ENCODE measurements at regions not wholly inside any gene's neighbourhood (a gene's known extent, or its start where the extent isn't known, plus 50 kb on each side); places are given as distances from the start of the nearest gene placed in this dataset.
A peak's percentile ranks its signal among the peaks of the same experiment; 100 is the strongest.

DNA sequence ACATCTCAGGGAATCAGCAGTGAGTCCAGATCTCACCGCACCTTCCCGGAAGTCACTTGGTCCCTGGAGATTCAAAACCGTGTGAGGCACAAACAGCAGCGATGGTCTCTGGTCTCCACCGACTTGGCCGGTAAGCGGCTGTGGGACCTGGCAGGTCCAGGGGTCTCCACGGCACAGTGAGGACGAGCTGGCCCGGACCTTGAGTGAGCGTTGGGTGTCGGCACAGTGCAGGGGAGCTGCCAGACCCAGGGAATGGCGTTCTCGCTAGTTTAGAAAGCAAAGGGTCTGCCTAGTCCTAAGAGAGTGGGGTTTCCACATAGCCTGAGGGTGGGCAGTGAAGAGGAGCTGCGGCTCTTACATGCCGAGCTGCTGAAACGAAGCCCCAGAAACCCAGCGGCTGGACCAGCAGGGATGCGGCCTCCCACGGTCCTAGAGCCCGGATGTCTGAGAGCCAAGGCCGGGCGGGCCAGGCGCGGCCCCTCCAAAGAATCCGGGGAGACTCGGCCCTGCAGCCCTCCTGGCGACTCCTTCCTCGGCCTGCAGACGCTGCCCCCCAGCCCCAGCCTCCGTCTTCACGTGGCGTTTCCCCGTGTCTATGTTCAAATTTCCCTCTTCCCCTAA is 185.0 kb downstream of the ERMARD start:
- no peak for DNase-seq

GRCh38 chr6:169935861-169936260 is 184.4 kb downstream of the ERMARD start:
- DNase-seq: no peak

DNA sequence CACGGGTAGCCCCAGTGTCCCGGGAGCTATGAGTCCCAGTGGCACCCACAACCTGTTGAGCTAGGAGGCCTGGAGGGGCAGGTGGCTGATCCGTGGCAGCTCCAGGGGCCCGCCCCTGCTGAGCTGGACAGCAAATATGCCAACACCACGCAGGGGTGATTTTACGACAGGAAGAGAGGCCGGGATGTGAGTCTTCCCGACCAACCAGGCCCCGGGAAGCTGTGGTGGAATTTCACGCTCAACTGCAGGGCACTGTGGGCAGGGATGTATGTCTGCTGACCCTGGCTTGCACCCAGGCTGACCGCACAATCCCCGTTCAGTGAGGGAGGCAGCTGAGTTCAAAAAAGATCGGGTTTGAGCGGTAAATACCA is 183.9 kb downstream of the ERMARD start:
- DNase-seq: no peak

DNA sequence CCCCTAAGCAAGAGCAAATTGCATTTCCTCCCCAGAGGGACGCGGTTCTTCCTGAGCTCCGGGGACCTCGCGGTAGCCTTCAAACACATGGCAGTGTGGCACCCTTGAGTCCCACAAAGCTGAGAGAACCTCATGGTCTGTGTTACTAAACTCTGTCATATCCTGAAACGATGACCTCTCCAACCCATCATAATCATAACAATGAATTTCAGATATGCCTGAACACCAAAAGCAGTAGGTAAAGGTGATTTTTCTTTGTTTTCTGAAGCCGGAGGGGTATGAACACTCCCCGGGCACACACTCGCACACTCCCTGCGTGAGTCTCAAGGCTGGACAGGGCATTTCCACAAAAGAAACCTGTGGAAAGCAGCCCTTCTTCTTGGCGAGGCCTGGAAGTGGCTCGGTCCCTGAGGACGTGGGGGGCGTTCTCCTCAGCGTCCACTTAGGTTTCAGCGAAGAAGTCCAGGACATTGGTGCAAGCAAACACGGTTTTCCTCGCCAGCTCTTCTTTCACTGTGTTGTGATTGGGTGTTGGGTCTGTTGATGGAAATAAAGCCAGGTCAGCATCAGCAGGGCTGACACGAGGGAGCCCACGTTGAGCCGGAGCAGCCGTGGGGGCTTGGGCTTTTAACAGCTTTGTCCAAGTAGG is 183.4 kb downstream of the ERMARD start:
- no peak for DNase-seq

- no peak for DNase-seq
These were observed 182.6 kb downstream of the ERMARD start for GRCh38 chr6:169933839-169934698.

DNA sequence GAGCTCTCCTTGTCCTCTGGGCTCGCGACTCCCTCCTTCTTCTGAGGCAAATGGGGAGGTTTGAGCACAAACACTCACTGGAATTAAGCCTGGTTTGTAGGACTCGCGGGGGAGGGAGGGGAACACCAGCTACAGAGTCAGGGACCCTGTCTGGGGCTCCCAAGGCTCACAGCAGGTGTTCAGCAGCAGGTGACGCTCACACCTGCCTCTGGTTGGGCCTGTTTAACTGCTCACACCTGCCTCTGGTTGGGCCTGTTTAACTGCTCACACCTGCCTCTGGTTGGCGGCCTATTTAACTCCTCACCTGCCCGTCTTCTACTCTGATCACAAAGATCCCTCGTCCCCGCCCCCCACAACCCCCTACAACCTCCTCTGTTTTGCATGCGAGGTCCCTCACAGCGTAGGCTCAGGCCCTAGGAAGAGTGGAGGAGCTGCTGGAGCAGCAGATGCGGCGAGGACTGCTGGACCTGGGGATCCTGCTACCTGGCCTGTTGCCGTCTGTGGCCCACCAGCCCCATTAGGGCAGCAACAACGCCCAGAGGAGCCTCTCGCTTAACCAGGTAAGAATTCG is 181.9 kb downstream of the ERMARD start:
- DNase-seq: peak; percentile 52

DNA sequence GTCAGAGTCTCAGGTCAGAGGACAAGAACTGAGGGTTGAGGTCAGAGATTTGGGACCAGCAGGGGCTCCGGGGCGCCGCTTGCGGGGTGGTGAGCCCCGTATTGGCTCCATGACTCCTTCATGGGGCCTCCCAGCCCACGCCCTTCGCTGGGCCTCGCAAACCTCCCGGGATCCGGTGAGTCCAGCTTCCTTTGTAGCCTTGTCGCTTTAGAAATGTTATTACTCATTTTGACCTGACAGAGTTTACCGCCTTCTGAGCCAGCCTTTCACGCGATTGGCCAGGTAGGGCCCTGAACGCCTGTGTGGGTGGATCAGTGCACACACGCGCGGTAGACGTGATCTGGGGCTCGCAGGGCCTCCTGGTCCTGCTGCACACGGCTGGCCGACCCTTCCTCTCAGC is 181.1 kb downstream of the ERMARD start:
- DNase-seq: no peak

DNA sequence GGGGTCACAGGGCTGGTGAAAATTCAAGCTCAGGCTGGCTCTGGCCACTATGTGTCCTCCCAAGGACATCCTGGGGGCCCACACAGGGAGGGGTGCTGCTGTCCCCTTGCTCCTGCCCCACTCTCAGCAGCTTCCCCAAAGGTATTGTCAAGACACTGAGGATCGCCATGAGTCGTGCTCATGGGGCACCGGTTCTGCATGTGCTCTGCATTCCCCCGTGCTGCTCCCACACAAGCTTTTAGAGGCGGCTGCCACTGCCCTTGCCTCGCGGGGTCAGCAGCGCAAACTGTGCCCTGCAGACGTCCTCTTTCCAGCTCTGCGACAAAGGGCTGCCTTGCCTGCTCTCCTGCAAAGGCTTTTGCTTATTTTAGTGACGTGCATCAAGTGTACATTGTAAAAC is 179.8 kb downstream of the ERMARD start:
- peak; percentile 81 for DNase-seq

DNA sequence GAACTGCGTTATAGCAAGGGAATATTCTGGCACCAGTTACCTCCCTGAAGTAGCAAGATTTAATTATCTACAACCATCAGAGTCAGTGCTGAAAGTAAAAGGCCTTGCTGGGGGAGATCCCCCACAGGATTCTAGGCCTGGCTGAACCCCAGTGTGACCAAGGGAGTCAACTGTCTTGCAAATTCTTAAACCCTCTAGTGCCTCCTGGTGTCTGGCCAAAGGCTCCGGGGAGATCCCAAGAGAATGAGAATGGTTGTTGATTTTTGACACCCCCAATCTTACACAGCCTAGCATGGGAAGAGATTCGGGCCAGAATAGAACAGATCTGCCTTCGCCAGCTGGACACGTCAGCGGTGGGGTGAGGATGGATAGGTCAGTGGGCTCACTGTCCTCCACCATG is 179.4 kb downstream of the ERMARD start:
- peak; percentile 43 for DNase-seq

DNA sequence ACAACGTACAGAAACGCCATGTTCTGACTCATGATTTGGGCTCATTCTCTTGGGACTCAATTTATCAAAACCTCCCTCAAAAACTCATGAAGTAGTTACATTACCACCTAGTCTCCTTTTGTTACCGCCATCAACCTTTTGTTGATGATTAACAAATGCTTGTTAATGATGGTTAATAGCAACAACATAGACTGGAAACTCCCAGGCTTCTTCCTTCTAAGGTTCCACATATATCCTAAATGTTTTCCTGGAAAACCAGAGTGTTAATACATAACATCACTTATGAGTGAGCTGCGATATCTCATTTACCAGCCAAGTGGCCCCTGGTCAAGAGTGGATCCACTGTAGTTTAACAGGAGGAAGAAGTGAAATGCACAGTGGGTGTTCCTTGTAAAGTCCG is 176.3 kb downstream of the ERMARD start:
- no peak for DNase-seq

- DNase-seq: no peak
These were observed 175.4 kb downstream of the ERMARD start for GRCh38 chr6:169926617-169927417.

GRCh38 chr6:169923468-169924464 is 172.3 kb downstream of the ERMARD start:
- DNase-seq: no peak

DNA sequence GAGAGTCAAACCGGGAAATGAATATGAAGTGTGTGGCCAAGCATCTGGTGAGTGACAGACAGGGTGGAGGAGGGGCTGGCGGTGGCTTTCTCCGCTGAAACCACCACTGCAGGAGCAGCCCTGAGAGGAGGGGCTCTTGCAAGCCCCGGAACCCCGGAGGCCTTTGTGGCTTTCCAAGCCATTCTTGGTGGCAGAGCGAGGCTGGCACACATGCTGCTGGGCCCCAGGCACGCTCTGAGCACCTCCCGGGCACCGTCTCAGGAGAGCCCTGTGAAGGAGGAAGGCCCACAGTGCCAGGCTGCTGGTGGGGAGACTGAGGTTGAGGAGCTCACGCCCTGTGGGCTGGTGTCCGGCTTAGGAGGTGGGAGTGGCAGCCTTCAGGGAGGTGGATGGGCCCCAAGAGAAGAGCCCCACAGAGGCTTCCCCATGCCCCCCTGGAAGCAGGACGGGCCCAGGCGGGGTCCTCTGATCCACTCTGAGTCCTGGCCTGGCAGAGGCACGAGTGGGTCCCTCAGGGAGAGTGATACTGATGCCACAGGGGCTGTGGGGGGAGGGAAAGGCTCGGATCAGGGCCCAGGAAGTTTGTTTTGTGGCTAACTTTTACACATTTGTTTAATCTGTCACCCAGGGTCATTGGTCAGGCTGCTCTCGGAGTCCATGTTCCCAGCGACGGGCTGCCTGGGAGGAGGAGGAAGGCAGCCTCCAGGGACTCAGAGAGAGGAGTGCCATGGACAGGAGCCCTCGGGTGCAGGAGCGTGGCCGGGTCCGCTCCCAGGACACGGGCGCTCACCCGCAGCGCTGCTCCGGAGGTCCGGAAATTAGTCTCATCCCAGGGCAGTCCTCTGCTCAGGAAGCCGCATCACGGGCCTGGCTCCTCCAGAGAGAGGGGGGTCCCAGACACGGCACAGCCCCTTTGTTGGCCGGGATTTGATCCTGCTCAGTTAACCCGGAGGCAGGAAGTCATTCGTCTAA is 170.7 kb downstream of the ERMARD start:
- no peak for DNase-seq

GRCh38 chr6:169921217-169921616 is 169.8 kb downstream of the ERMARD start:
- DNase-seq: no peak

DNA sequence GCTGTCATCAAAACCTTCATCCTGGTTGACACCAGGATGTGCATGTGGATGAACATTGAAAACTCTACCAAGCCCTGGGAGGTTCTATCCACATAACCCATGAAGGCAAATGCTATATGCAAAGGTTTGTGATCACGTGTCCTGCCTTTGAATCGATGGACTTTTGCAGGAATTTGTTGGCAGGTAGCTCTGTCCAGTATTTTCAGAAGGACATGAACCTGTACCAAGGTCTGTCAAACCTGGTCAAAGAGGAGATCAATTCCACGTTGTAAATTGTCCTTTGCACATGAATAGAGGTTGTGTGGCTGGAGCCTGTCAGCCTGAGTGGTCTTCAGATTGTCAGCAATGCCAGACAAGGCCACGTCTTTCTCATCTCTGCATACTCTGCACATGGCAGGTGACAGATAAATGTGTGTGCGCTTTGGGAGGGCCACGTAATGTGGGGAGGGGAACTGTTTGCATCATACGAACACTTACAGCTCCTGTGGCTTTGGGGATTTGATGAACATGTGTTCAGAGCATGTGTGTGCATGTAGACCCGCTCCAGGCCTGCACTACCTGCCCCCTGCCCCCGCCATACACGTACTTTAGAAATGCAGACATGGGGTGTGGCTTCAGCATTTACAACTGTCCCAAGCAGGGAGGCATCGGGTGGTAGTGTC is 169.1 kb downstream of the ERMARD start:
- DNase-seq: no peak

DNA sequence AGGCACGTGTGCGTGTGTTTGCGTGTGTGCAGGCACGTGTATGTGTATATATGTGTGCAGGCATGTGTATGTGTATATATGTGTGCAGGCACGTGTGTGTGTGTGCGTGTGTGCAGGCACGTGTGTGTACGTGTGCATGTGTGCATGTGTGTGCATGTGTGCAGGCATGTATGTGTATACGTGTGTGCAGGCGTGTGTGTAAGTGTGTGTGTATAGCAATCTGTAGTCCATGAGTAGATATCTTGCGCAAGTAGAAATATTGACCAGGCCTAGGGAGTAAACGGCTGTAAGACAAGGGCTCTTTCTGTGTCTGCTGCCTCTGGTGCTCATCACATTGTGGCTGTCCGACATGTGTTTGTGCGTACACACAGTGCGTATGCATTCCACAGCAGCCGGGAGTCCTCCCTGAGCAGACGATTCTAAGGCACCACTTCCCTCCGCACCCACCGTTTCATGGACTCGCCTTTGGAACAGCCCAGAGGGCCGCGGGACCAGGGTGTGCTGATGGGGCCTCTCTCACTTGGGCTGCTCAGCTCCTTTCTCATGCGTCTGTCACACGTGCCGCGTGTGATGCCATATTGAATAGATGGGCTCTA is 167.6 kb downstream of the ERMARD start:
- DNase-seq: no peak

DNA sequence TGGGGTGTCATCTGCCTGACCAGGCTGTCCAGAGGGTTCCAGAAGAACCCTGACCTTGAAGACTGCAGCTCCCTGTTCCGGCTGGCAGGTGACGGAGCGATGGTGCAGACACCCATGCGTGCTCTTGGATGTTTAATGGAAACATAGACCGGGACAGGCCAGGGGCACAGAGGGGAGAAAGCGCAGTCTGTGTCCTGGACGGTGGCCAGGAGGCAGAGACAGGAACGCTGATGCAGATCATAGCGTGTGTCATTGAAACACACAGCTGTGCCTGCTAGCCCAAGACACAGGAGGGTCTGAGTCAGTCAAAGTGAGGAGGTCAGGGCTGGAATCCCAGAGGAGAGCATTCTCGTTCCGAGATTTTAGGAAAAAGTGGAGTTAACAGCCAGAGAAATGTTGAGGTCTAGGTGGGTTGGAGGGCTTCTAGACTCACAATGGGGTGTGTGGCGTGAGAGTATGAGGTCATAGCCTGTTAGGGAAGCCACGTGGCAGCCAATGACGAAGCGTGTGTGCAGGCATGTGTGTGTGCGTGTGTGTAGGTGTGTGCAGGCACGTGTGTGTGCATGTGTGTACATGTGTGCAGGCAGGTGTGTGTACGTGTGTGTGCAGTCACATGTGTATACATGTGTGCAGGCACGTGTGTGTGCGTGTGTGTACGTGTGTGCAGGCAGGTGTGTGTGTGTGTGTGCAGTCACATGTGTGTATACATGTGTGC is 167.0 kb downstream of the ERMARD start:
- no peak for DNase-seq

DNA sequence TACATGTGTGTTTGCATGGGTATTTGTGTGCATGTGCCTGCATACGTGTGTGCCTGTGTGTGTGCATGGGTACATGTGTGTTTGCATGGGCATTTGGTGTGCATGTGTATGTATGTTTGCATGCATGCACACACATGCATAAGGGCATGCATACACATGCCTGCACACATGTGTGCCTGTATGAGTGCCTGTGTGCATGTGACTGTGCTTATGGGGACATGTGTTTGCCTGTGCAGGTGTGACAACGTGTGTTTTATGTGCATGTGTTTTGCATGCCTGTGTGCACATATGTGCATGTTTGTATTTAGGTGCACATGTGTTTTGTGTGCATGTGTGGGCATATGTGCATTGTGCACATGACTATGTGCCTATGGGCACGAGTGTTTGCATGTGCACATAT is 165.7 kb downstream of the ERMARD start:
- no peak for DNase-seq
